ENCODE measurements at regions not wholly inside any gene's neighbourhood (a gene's known extent, or its start where the extent isn't known, plus 50 kb on each side); places are given as distances from the start of the nearest gene placed in this dataset.

DNA sequence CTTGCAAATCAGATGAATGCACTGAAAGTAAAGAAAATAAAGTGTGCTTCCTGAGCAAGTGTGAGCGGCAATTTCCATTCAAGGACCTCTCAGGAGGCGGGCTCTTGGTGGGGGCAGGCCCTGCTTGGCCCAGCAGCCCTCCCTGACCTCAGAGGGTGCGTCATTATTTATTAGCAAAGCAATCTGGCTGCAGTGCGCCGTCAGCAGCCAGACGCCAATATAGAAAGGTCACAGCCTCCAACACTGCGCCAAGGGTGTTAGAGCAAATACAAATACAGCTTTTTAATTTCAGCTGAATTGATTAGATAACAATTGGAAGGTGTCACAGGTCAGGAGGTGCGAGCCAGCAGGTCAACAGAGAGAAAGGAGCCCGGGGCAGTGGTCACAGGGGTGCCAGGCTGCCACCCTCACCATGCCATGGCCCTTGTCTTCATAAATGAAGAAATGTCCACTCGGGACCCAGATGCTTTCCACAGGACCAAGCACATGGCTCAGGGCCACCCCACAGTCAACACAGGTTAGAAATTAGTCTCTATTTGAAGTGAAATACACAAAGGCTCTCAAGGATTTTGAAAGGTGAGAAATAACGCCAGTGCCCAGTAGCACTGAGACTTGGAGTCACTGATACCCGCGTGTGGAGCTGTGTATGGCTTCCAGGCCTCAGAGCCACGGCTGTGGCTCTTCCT is 309.8 kb downstream of the IRX2 start:
- no peak for DNase-seq (ENCODE audit: low read depth)

DNA sequence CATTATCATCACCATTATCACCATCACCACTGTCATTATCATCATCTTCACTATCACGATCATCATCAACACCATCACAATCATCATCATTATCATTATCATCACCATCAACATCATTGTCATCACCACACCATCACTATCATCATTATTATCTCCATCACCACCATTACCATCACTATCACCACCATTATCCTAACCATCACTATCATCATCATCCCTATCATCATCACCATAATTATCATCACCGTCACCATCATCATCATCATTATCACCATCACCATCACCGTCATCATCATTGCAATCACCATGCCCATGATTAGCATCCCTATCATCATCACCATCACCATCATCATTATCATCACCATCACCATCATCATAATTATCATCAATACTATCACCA is 311.9 kb downstream of the IRX2 start:
- DNase-seq (ENCODE audit: low read depth): no peak

DNA sequence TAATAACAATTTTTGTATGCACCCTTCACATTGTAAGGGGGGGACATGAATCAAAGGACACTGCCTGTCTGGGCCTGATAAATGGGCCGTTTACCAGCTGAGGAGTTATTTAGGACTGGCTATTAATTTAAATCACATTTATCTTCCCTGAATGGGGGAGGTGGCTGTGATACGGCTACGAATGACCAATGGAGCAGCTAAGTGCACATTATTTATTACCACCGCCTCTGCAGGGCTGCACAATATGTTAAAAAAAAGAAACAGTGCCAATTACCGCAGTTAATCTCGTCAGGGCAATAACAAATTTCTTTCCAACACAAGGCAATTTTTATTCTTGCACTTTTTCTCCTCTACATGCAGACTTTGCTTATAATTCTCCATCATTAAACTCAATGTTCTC is 318.4 kb downstream of the IRX2 start:
- DNase-seq (ENCODE audit: low read depth): no peak

DNA sequence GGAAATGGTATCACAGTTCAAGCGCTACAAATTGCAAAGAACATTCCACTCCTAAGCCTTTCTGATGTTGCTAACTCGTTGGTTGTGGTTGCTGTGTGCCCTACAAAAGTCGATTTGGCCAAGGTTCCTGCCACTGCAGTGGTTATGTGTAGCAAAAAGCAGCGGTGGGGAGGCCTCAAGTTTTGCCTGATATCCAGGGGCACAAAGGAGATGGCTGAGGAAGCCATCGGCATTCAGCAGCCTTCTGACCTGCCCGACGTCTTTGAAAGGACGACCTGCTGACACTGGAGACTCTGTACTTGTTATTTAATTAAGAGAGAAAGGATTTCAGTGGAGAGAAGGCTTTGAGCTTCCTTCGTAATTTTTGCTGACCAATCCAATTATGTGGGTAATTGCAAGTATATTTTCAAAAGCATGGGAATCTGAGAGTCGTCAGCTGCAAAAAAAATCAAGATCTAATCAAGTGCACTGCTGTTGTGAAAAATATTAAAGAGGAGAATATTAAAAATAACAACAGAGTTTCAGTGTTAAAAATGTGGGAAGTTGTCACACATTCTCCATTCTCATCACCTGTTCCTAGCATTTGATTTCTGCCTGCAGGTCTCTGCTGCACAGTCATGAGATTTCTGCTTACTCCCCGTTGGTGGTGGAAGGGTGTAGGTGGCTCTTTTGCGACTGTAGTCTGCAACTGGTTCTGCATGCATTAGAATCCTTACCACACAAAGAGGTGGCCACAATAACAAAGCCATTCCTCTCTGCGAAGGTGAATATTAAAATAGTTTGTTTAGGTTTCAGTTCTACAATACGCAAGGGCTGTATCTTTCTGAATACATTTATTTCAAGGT is 319.2 kb downstream of the IRX2 start:
- no peak for DNase-seq (ENCODE audit: low read depth)

DNA sequence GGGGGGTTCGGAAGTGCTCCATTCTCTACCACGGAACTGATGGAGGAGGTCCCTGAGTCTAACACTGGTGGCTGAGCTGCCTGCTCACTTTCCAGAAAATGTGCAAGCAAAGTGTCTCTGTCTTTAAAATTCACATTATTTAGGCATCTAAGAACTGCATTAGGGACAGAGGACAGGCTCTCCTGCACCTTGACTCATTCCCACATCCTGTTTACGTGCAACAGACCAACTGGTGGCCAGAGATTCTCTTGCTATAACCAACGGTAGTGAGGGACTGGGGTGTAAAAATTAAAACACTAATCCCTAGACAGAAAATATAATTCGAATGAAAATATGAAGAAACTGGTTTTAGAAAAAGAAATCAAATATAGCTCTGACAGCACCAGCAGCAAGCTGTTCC is 320.9 kb downstream of the IRX2 start:
- DNase-seq (ENCODE audit: low read depth): no peak

DNA sequence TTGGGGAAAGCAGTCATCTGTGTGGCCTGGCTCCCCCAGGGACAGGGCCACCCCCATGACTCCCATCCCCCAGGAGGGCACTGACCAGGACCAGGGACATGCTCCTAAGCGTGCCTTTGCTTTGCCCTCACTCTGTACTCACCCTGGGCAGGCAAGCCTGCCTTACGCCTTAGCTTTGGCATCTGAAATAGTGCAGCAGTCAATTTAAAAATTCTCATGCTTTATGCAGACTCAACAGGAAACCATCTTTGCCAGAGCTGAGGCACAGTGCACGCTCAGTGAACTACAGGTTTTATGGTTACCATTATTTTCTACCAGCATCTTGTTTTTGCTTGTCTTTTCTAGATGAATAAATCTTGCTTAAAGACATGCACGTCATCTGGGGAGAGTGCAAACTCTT is 323.5 kb downstream of the IRX2 start:
- DNase-seq (ENCODE audit: low read depth): no peak

DNA sequence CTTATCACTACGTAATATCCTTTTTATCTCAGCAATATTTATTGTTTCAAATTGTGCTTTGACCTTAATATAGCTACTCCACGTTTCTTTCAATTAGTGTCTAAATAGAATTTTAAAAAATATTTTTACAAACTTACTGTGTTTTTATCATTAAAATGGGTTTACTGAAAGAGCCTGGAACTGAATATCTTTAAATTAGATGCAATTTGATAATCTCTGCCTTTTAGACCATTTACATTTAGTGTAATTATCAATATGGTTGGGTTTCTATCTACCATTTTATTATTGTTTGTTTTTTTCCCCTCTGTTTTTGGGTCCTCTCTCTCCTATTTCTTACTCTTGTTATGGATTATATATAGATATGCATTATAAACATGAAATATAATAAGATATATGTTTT is 327.8 kb downstream of the IRX2 start:
- DNase-seq (ENCODE audit: low read depth): no peak

DNA sequence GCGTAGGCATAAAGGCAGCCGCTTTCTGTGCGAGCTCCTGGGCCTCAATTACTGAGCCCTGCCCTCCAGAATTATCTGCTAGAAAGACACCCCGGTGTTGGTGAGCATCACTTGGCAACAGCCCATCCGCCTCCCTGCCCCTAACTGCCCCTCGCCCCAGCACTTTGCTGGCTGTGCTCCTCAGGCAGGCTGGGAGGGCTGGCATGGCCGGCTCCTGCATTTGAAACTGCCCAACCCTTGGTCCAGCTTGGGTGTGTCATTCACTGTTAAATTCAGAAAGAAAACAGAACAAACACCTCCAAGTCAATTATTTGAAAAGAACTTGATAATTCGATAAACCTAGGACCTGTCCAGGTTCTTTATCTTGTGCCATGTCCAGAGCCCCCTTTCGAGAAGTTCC is 334.2 kb downstream of the IRX2 start:
- DNase-seq (ENCODE audit: low read depth): no peak

DNA sequence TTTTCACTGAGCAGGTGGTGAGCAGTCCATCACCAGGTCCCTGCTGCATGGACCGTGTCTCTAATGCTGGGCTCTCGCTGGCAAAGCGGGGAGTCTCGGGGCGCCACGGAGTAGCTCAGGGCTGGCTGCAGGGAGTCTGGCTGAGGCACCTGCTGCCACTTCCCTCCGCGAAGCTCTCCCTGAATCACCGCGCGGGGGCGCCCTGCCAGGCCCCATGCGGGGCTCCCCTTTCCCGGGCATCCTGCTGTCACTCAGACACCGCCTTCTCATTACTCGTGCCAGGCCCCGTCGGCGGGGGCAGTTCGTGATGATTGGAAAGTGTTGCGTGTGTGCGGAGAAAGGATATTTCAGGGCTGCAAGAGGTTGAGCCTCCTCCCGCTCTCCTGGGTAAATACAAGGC is 335.8 kb downstream of the IRX2 start:
- DNase-seq (ENCODE audit: low read depth): no peak

DNA sequence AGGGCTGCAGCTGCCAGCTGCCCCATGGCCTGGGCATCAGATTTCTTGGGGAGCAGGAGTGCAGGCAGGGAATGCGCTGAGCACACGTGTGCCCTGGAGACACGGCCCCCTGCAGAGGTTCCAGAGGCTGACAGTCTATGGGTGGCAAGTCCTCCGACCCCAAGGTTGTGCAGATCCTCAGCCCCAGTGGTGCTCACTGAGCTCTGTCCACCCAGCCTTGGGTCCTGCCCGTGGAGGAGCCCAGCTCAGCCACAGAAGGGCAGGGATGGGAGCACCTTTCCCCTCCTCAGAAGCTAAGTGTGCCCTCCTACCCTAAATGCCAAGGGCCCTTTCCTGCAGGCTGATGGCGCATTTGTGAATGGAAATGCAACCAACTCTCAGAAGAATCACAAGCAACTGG is 341.0 kb downstream of the IRX2 start:
- DNase-seq (ENCODE audit: low read depth): no peak

DNA sequence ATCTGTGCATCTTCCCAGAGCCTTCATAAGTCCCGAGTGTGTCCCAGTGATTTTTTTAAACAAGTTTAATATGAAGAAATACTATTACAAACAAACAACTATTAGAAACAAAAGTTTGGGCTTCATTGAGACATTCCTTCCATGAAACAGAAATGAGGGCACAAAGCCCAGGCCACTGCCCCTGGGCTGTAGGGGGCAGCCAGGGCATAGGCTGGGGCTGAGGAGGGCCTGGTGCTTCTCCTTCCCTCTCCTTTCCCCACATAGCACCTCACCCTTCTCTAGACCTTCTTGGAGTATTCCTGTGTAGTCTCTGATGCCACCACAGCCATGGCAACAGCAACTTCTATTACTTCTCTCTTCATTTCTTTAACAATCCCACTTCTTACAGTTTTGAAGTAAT is 348.2 kb downstream of the IRX2 start:
- no peak for DNase-seq (ENCODE audit: low read depth)

DNA sequence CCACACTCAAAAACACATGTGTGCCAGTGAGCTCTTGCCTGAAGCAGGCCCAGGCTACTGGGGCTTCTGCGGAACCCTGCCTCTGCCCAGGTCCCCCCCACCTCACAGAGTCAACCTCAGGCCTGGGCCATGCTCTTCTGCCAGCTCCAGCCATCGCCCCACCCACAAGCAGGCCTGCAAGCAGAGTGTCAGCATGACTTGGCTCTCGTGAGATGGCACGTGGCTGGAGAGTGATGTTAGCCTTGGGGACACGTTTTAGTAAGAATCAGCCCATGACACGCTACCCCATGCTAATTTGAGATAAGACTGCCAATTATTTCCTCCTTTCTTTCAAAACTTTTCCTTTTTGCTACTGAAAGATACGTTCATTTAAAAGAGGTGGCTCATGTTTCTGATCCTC is 351.7 kb downstream of the IRX2 start:
- DNase-seq (ENCODE audit: low read depth): no peak

DNA sequence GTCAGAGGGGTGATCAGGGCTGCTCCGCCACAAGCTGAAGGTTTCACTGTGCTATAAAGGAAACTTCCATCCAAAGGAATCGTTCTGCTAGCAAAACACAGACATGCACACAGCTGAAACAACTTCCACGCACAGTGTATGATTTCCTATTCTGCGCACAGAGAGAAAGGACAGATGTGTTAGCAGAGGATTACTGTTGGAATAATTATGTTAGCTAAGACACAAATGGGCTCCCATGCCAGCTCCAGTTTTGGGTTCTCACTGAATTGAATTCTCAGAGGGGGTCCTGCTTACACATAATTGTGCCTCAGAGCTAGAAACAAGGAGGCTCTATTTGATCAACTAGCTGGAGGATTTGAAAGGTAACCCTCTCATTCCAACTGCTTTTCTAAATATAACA is 352.4 kb downstream of the IRX2 start:
- DNase-seq (ENCODE audit: low read depth): no peak

DNA sequence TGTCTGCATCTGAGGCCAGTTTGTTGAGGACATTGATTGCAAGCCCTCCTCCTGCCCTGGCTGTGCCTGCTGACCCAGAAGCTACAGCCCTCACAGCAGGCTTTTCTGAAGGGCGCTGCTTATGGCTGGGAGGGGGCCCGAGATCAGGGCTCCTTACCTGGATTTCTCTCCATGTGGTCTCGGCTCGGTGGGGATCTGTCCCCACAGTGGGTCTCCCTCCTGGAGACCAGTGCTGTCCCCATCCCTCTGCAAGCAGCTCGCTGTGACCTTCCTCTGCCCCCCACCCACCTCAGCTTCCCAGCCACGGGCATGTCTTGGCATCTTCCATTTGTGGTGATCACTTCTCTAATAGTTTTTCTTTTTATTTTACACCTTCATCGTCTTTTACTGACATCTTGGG is 357.9 kb downstream of the IRX2 start:
- no peak for DNase-seq (ENCODE audit: low read depth)

DNA sequence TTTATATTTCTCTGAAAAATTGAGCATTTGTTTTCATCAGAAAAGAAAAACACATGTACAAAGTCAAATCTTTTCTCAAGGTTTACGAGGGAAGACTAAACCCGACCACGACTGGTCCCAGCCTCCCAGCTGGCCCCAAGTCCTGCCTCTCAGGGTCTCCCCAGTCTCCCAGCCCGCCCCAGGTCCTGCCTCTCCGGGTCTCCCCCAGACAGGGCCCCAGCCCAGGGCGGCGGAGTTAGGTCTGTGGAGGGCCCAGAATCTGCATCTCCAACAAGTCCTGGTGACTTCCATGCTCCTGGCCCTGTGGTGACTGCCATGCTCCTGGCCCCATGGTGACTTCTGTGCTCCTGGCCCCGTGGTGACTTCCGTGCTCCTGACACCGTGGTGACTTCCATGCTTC is 359.9 kb downstream of the IRX2 start:
- no peak for DNase-seq (ENCODE audit: low read depth)

DNA sequence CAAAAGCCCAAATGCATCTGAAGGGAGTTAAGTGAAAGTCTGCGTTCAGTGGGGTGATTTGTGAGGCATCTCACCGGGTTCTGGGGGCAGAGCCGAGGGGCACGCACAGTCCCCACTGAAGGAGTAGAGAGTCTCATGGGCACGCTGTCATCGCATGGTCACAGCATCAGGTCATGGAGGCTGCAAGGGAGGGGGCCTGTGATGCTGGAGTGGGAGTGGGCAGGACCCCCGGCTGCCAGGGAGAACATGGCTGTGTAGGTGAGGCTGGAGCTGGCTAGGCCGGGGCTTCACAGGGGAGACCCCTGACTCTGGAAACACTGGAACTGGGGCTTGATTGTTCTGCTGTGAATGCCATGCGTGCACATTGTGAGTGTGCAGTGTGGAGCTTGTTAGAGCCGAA is 360.5 kb downstream of the IRX2 start:
- DNase-seq (ENCODE audit: low read depth): no peak

DNA sequence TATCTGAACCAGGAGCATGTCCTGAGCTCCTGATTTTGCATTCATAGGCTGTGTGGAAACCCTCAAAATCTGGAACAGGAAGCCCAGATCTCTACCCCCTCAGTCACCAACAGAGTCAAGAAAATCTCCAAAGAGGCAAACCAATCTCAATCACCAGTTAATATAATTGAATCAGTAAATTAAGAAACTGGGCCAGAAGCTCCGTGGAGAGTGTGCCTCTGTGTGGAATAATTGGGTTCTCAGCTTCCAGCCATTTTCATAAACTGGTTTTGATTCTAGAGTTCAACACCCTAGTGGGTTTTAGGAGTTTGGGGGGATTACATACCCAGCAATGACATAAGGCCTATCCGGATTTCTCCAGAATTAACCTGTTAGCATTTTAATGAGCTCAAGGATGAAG is 362.9 kb downstream of the IRX2 start:
- no peak for DNase-seq (ENCODE audit: low read depth)

DNA sequence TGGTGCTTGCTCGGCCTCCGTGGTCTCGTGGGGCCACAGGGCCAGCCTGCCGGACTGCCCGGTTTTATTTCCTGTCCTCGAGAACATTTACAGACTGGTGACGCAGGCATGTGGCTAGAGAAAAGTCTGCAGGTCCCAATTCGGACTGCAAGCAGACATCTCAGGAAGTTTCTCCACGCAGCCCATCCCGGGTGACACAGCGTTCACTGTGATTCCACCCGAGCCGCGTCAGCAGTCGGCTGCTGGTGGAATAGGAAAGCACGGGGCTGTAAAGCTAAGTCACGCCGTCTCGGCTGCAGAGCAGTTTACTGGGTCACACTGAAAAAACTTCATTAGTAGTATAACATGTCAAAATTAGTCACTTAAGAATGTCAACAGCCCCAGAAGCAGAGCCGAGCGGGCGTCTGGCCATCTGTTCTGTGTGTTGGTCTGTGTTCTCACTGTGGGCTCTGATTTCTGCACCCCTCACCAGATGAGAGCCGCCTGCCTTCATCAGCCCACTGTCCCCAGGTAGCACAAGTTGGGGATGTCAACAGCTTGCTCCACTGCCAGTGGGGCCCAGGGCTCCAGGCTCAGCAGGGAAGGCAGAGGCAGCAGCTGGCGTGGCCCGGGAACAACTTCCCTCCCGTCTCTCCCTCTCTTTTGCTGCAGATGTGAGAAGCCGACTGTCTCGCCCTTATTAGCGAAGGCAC is 363.7 kb downstream of the IRX2 start:
- DNase-seq (ENCODE audit: low read depth): no peak

DNA sequence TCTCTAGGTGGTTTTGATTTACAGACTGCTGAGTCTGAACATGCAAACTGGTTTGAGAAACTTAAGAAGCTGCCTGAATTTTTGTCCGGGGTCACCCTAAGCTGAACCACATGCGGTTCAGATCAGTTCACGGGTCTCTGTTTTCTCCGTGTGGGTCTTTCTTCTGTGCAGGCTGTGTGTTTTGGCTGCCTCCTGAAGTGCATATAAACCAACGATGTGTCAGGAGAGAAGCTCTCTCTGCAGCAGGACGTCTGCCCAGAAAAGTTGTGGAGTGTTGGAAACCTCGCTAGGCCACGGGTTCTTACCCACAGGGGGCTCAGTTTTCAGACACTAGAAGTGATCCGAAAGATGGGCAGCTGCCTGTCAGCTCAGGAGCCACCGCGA is 364.2 kb downstream of the IRX2 start:
- no peak for DNase-seq (ENCODE audit: low read depth)

DNA sequence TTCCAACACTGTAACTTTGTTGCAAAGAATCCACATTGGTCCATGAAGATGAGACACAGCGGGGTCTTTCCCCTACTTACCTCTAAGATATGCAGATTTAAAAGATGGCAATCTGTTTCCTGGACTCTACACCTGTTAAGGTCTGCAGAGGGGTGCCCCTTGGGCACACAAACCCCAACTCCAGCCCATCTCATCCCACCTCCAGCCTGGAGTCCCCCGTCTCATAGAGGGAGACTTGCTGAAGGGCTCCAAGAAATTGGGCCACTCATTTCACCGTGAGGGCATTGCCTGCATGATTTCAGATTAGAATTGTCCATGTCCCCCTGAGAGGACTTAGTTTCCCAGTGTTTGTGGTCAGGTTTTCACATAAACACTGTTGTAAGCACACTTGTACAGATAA is 365.7 kb downstream of the IRX2 start:
- no peak for DNase-seq (ENCODE audit: low read depth)

DNA sequence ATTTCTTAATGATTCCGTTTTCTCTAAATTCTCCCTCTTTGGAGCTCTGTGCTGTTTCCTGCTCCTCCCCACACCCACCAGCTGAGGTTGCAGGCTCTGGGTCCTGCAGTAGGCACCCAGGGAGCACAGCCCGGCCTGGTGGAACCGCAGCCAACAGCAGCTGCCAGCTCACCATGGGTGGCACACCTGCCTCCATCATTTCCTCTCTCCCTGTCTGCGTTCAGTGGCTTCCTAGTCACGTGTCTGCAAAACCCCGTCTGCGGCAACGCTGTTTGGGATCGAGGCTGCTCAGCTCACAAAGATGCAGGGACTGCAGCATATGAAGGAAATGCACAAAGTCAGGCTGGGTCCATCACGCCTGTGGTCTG is 367.8 kb downstream of the IRX2 start:
- no peak for DNase-seq (ENCODE audit: low read depth)

DNA sequence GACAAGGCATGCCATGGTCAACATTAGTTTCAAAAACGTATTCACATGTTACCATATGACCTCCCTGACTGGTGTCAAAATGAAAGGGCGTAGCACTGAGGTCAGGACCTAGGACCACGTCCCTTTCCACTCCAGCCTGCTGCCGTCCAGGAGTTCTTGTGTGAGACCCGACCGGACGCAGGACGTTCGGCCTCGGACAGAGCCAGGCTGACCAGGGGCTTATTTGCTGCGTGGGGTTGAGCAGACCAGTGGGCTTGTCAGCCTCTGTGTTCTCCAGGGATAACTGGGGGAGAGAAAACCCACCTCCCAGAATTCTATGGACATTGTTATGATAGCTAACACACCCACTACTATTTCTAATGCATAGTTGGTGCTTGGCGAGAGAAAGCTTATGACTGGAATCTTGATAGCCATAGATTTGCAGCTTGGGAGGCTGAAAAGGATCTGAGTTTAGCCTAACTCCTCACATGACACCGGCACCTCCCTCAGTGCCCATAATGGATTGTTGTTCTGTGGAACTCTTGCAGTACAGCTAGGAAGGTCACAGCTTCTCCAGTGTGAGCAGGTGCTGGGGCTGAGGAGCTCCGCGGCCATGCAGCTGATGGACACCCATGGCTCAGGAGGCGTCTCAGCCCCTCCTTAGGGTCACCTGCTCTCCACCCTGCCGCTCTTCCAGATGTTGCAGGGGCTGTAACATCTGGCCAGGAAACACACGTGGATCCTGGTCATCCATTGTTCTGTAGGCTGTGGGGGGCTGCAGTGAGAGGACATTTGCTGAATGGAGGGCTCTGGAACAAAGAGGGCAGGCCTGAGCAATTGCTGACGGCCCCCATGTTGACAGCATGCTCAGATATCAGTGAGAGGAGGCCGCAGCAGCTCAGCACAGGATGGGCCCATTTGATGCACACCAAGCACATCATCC is 368.4 kb downstream of the IRX2 start:
- no peak for DNase-seq (ENCODE audit: low read depth)
